ENCODE measurements at regions not wholly inside any gene's neighbourhood (a gene's known extent, or its start where the extent isn't known, plus 50 kb on each side); places are given as distances from the start of the nearest gene placed in this dataset.

- no peak for TF ChIP-seq POLR2A (IDR thresholded peaks at IDR 0.05; ENCODE audit: low read depth, low read length)
- TF ChIP-seq POLR2AphosphoS5 (IDR thresholded peaks at IDR 0.05; ENCODE audit: low read depth, low read length), result no peak
- no peak for TF ChIP-seq TAF1 (IDR thresholded peaks at IDR 0.05; ENCODE audit: borderline replicate concordance, low read depth, low read length)
These were observed 251.7 kb downstream of the TSN start for GRCh38 chr2:122007126-122007525.
